ENCODE measurements at regions not wholly inside any gene's neighbourhood (a gene's known extent, or its start where the extent isn't known, plus 50 kb on each side); places are given as distances from the start of the nearest gene placed in this dataset.

DNA sequence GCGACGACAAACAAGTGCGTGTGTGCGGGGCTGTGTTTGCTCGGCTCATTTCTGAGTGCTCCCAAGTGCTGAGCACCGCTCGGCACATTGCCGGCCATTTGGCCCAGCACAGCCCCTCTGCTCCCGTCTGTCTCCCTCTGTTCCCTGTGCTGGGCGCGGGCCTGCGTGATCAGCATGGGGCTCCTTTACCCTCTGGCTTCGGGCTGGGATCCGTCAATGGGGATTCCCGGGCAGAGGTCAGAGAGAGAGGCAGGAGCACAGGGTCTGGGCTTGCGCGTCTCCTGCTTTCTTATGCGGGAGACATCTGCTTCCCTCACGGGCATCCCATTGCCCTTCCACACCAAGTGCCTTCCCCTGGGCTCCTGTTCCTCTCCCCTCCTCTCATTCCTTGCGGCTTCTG lies 234.0 kb downstream of the ACKR3 start:
- no peaks in the 10 kb centered on the region for H3K79me2 ChIP-seq (replicated peaks; ENCODE audit: insufficient read depth, low read length)
- no peaks in the 10 kb centered on the region for H3K27me3 ChIP-seq (ENCODE audit: insufficient read depth, low read depth, low read length)
- H2AFZ ChIP-seq (ENCODE audit: low read depth, low read length), result no peak overlapping the region
- H3K27ac ChIP-seq (ENCODE audit: low read length), result no peak overlapping the region
- no peaks in the 10 kb centered on the region for H3K36me3 ChIP-seq (ENCODE audit: insufficient read depth, low read length)
- no peaks in the 10 kb centered on the region for H4K20me1 ChIP-seq (ENCODE audit: insufficient read depth)
- H3K4me3 ChIP-seq (ENCODE audit: low read length), result no peak overlapping the region
- no peaks in the 10 kb centered on the region for H3F3A ChIP-seq (ENCODE audit: insufficient read depth, low read length, poor library complexity, severe bottlenecking)
- no peaks in the 10 kb centered on the region for H3K9me3 ChIP-seq (ENCODE audit: low read length)
- no peak overlapping the region for H3K9ac ChIP-seq (ENCODE audit: low read length)
- H3K4me2 ChIP-seq (ENCODE audit: low read length), result no peak overlapping the region
- TF ChIP-seq EZH2 (IDR thresholded peaks at IDR 0.05; ENCODE audit: borderline replicate concordance, insufficient read depth, low read length, poor library complexity, severe bottlenecking), result no peak
- no peak for TF ChIP-seq SMC3 (conservative IDR thresholded peaks at IDR 0.05; ENCODE audit: poor library complexity)
- no peak for TF ChIP-seq MXI1 (conservative IDR thresholded peaks at IDR 0.05; ENCODE audit: poor library complexity, severe bottlenecking)
- no peak for TF ChIP-seq TAF1 (IDR thresholded peaks at IDR 0.05; ENCODE audit: low read depth)
- TF ChIP-seq POLR2AphosphoS5 (IDR thresholded peaks at IDR 0.05), result no peak
- TF ChIP-seq, protein P1, sequence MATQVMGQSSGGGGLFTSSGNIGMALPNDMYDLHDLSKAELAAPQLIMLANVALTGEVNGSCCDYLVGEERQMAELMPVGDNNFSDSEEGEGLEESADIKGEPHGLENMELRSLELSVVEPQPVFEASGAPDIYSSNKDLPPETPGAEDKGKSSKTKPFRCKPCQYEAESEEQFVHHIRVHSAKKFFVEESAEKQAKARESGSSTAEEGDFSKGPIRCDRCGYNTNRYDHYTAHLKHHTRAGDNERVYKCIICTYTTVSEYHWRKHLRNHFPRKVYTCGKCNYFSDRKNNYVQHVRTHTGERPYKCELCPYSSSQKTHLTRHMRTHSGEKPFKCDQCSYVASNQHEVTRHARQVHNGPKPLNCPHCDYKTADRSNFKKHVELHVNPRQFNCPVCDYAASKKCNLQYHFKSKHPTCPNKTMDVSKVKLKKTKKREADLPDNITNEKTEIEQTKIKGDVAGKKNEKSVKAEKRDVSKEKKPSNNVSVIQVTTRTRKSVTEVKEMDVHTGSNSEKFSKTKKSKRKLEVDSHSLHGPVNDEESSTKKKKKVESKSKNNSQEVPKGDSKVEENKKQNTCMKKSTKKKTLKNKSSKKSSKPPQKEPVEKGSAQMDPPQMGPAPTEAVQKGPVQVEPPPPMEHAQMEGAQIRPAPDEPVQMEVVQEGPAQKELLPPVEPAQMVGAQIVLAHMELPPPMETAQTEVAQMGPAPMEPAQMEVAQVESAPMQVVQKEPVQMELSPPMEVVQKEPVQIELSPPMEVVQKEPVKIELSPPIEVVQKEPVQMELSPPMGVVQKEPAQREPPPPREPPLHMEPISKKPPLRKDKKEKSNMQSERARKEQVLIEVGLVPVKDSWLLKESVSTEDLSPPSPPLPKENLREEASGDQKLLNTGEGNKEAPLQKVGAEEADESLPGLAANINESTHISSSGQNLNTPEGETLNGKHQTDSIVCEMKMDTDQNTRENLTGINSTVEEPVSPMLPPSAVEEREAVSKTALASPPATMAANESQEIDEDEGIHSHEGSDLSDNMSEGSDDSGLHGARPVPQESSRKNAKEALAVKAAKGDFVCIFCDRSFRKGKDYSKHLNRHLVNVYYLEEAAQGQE (IDR thresholded peaks at IDR 0.05; ENCODE audit: borderline replicate concordance), result no peak
- no peaks in the 10 kb centered on the region for H3K9me2 ChIP-seq (ENCODE audit: insufficient read depth, low read length)

DNA sequence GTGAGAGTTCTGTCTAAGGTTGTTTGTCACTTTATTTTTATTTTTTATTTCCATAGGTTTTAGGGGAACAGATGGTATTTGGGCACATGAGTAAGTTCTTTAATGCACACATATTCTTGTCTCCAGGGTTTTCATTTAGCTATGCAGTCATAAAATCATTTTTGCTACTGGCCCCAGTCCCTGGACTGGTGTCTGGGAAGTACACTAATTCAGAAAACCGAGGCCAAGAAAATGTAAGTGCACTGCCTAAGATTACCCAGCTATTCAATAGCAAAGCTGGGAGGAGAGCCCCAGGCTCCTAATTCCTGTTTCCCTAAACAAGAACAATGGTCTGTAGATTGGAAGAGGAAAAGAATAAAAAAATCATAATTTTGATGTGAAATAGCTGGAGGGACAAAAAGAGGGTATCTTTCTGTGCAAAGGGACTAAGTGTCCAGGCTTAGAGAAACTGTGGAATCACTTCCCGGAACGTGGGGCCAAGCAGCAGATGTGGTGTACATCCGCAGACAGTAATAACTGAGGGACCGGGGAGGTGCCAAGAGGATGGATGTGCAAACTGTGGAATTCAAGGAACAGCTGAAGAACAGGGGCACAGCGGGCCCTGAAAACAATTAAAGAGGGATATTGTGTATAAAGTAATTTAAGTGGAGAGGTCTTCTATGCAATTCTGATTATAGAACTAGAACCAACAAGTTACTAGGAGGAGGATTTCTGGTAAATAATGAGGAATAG lies 236.3 kb downstream of the ACKR3 start:
- no peak for TF ChIP-seq TAF1 (IDR thresholded peaks at IDR 0.05; ENCODE audit: low read depth)
- no peak for TF ChIP-seq MXI1 (conservative IDR thresholded peaks at IDR 0.05; ENCODE audit: poor library complexity, severe bottlenecking)
- TF ChIP-seq, protein P2, sequence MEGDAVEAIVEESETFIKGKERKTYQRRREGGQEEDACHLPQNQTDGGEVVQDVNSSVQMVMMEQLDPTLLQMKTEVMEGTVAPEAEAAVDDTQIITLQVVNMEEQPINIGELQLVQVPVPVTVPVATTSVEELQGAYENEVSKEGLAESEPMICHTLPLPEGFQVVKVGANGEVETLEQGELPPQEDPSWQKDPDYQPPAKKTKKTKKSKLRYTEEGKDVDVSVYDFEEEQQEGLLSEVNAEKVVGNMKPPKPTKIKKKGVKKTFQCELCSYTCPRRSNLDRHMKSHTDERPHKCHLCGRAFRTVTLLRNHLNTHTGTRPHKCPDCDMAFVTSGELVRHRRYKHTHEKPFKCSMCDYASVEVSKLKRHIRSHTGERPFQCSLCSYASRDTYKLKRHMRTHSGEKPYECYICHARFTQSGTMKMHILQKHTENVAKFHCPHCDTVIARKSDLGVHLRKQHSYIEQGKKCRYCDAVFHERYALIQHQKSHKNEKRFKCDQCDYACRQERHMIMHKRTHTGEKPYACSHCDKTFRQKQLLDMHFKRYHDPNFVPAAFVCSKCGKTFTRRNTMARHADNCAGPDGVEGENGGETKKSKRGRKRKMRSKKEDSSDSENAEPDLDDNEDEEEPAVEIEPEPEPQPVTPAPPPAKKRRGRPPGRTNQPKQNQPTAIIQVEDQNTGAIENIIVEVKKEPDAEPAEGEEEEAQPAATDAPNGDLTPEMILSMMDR (IDR thresholded peaks at IDR 0.05; ENCODE audit: poor library complexity, severe bottlenecking), result no peak
- no peak for TF ChIP-seq EZH2 (IDR thresholded peaks at IDR 0.05; ENCODE audit: borderline replicate concordance, insufficient read depth, low read length, poor library complexity, severe bottlenecking)
- TF ChIP-seq RAD21 (conservative IDR thresholded peaks at IDR 0.05), result no peak
- TF ChIP-seq EP300 (conservative IDR thresholded peaks at IDR 0.05; ENCODE audit: poor library complexity, severe bottlenecking), result no peak
- TF ChIP-seq, protein P1 (IDR thresholded peaks at IDR 0.05; ENCODE audit: borderline replicate concordance), result no peak
- no peak for TF ChIP-seq SMC3 (conservative IDR thresholded peaks at IDR 0.05; ENCODE audit: poor library complexity)
- no peak for TF ChIP-seq POLR2AphosphoS5 (IDR thresholded peaks at IDR 0.05)
- no peak overlapping the region for H2AFZ ChIP-seq (ENCODE audit: low read depth, low read length)
- no peak overlapping the region for H3K9ac ChIP-seq (ENCODE audit: low read length)
- H3K36me3 ChIP-seq (ENCODE audit: insufficient read depth, low read length), result no peaks in the 10 kb centered on the region
- H3K79me2 ChIP-seq (replicated peaks; ENCODE audit: insufficient read depth, low read length), result no peaks in the 10 kb centered on the region
- no peaks in the 10 kb centered on the region for H4K20me1 ChIP-seq (ENCODE audit: insufficient read depth)
- no peaks in the 10 kb centered on the region for H3K9me3 ChIP-seq (ENCODE audit: low read length)
- H3K27ac ChIP-seq (ENCODE audit: low read length), result no peak overlapping the region
- H3F3A ChIP-seq (ENCODE audit: insufficient read depth, low read length, poor library complexity, severe bottlenecking), result no peaks in the 10 kb centered on the region
- H3K9me2 ChIP-seq (ENCODE audit: insufficient read depth, low read length), result no peaks in the 10 kb centered on the region
- no peak overlapping the region for H3K4me3 ChIP-seq (ENCODE audit: low read length)
- no peak overlapping the region for H3K4me2 ChIP-seq (ENCODE audit: low read length)
- no peaks in the 10 kb centered on the region for H3K27me3 ChIP-seq (ENCODE audit: insufficient read depth, low read depth, low read length)

Data from neural cell (in vitro differentiated cells).